ENCODE measurements at regions not wholly inside any gene's neighbourhood (a gene's known extent, or its start where the extent isn't known, plus 50 kb on each side); places are given as distances from the start of the nearest gene placed in this dataset.
A peak's percentile ranks its signal among the peaks of the same experiment; 100 is the strongest.

GRCh38 chr14:99062216-99062615 is 209.8 kb downstream of the BCL11B start:
- no peak for TF ChIP-seq CTCF (conservative IDR thresholded peaks at IDR 0.05; ENCODE audit: low read depth, low read length)
- DNase-seq (ENCODE audit: low read depth) = no peak
- no peak overlapping the region for H3K4me3 ChIP-seq (ENCODE audit: low read depth, low read length)

GRCh38 chr14:99062772-99063418 is 209.1 kb downstream of the BCL11B start:
- H3K4me3 ChIP-seq (ENCODE audit: low read depth, low read length) = no peak overlapping the region
- no peak for TF ChIP-seq CTCF (conservative IDR thresholded peaks at IDR 0.05; ENCODE audit: low read depth, low read length)
- DNase-seq (ENCODE audit: low read depth) = no peak

- no peak for TF ChIP-seq CTCF (conservative IDR thresholded peaks at IDR 0.05; ENCODE audit: low read depth, low read length)
- H3K4me3 ChIP-seq (ENCODE audit: low read depth, low read length) = no peak overlapping the region
- peak; percentile 18 for DNase-seq (ENCODE audit: low read depth)
Measured at GRCh38 chr14:99063620-99064225, 208.3 kb downstream of the BCL11B start.

- TF ChIP-seq CTCF (conservative IDR thresholded peaks at IDR 0.05; ENCODE audit: low read depth, low read length) = no peak
- no peak for DNase-seq (ENCODE audit: low read depth)
- H3K4me3 ChIP-seq (ENCODE audit: low read depth, low read length) = no peak overlapping the region
Measured at GRCh38 chr14:99064262-99064954, 207.6 kb downstream of the BCL11B start.

GRCh38 chr14:99065551-99065950 is 206.4 kb downstream of the BCL11B start:
- no peak for DNase-seq (ENCODE audit: low read depth)
- no peak overlapping the region for H3K4me3 ChIP-seq (ENCODE audit: low read depth, low read length)
- TF ChIP-seq CTCF (conservative IDR thresholded peaks at IDR 0.05; ENCODE audit: low read depth, low read length) = no peak

GRCh38 chr14:99066378-99066777 is 205.6 kb downstream of the BCL11B start:
- no peak for TF ChIP-seq CTCF (conservative IDR thresholded peaks at IDR 0.05; ENCODE audit: low read depth, low read length)
- no peak overlapping the region for H3K4me3 ChIP-seq (ENCODE audit: low read depth, low read length)
- no peak for DNase-seq (ENCODE audit: low read depth)

Data from epithelial cell of proximal tubule (primary cell).